H1 (cell line): ENCODE measurements at regions not wholly inside any gene's neighbourhood (a gene's known extent, or its start where the extent isn't known, plus 50 kb on each side); places are given as distances from the start of the nearest gene placed in this dataset.

Experiments
- CTBP2 ChIP-seq: IDR thresholded peaks from 2 replicates; pipeline ENCODE4 v1.7.0; 2011; ENCODE audit warnings: borderline replicate concordance, mild to moderate bottlenecking, moderate library complexity, mixed read lengths, low read length; ENCODE audit not compliant: insufficient read depth, insufficient read length
- EZH2 ChIP-seq: fragments of 200-600 bp; sonication (generic); IDR thresholded peaks from 2 replicates; pipeline ENCODE4 v1.7.1; 2012; ENCODE audit warnings: low read depth, mild to moderate bottlenecking, moderate library complexity, low read length, inconsistent platforms; ENCODE audit not compliant: severe bottlenecking
- NRF1 ChIP-seq: IDR thresholded peaks from 2 replicates; pipeline ENCODE4 v1.6.1; 2011; ENCODE audit warnings: mild to moderate bottlenecking, low read depth, low read length, improper control_type of control experiment
- POLR2A ChIP-seq, 2 experiments: IDR thresholded peaks; 1 replicate in 1 of 2; 2 replicates in 1 of 2; pipeline ENCODE4 v1.6.1; 2011; ENCODE audit warnings: low read depth in 2 of 2, low read length in 2 of 2, mild to moderate bottlenecking in 2 of 2; ENCODE audit errors: control extremely low read depth in 1 of 2

GRCh38 chrX:118904218-118904617 lies 70.2 kb upstream of the LONRF3 start:
- TF ChIP-seq EZH2 (no peak), POLR2A (IDR thresholded peaks at IDR 0.05; ENCODE audit: control extremely low read depth in 1 of 2, low read depth in 2 of 2, low read length in 2 of 2) (no peak), NRF1 (no peak), CTBP2 (no peak)
